PFSK-1 (cell line): ENCODE measurements at regions not wholly inside any gene's neighbourhood (a gene's known extent, or its start where the extent isn't known, plus 50 kb on each side); places are given as distances from the start of the nearest gene placed in this dataset.

ENCODE experiments used
- FOXP2 ChIP-seq: optimal IDR thresholded peaks from 2 replicates; pipeline ENCODE3; 2011; ENCODE audit warnings: borderline replicate concordance, control low read depth, inconsistent platforms; ENCODE audit not compliant: insufficient read depth; ENCODE audit errors: extremely low read length, extremely low read depth
- POLR2AphosphoS5 ChIP-seq: IDR thresholded peaks from 2 replicates; pipeline ENCODE4 v1.6.1; 2012; ENCODE audit warnings: low read depth, mild to moderate bottlenecking, control low read depth, low read length, moderate library complexity
- REST ChIP-seq, 2 experiments: IDR thresholded peaks; 2 replicates each; pipeline versions ENCODE4 v1.6.1 to v1.8.0; 2011 to 2012; ENCODE audit warnings: low read depth in 2 of 2, low read length in 2 of 2, control low read depth in 1 of 2, inconsistent platforms in 1 of 2, mild to moderate bottlenecking in 1 of 2, moderate library complexity in 1 of 2; ENCODE audit not compliant: insufficient read depth in 1 of 2
- SIN3A ChIP-seq: IDR thresholded peaks from 2 replicates; pipeline ENCODE4 v1.6.1; 2012; ENCODE audit warnings: mild to moderate bottlenecking, low read length, moderate library complexity, borderline replicate concordance; ENCODE audit not compliant: insufficient read depth
- TAF1 ChIP-seq: IDR thresholded peaks from 2 replicates; pipeline ENCODE4 v1.6.1; 2012; ENCODE audit warnings: low read length, control low read depth, borderline replicate concordance; ENCODE audit not compliant: insufficient read depth

- TF ChIP-seq REST (IDR thresholded peaks at IDR 0.05; ENCODE audit: insufficient read depth in 1 of 2, low read depth in 2 of 2, low read length in 2 of 2) (no peak), TAF1 (no peak), SIN3A (no peak), FOXP2 (no peak), POLR2AphosphoS5 (no peak)
These were observed 150.1 kb upstream of the ATP2B1 start for GRCh38 chr12:89858718-89859117.

GRCh38 chr12:89857652-89858274 lies 149.1 kb upstream of the ATP2B1 start:
- TF ChIP-seq SIN3A, result no peak
- no peak for TF ChIP-seq REST (IDR thresholded peaks at IDR 0.05; ENCODE audit: insufficient read depth in 1 of 2, low read depth in 2 of 2, low read length in 2 of 2)
- no peak for TF ChIP-seq TAF1
- no peak for TF ChIP-seq FOXP2
- no peak for TF ChIP-seq POLR2AphosphoS5

GRCh38 chr12:89856431-89856830 lies 147.8 kb upstream of the ATP2B1 start:
- TF ChIP-seq TAF1, result no peak
- no peak for TF ChIP-seq FOXP2
- no peak for TF ChIP-seq REST (IDR thresholded peaks at IDR 0.05; ENCODE audit: insufficient read depth in 1 of 2, low read depth in 2 of 2, low read length in 2 of 2)
- TF ChIP-seq SIN3A, result no peak
- no peak for TF ChIP-seq POLR2AphosphoS5

GRCh38 chr12:89848732-89849131 lies 140.1 kb upstream of the ATP2B1 start:
- no peak for TF ChIP-seq SIN3A
- TF ChIP-seq TAF1, result no peak
- no peak for TF ChIP-seq POLR2AphosphoS5
- no peak for TF ChIP-seq FOXP2
- no peak for TF ChIP-seq REST (IDR thresholded peaks at IDR 0.05; ENCODE audit: insufficient read depth in 1 of 2, low read depth in 2 of 2, low read length in 2 of 2)
